ENCODE measurements at regions not wholly inside any gene's neighbourhood (a gene's known extent, or its start where the extent isn't known, plus 50 kb on each side); places are given as distances from the start of the nearest gene placed in this dataset.

- TF ChIP-seq, protein P1, sequence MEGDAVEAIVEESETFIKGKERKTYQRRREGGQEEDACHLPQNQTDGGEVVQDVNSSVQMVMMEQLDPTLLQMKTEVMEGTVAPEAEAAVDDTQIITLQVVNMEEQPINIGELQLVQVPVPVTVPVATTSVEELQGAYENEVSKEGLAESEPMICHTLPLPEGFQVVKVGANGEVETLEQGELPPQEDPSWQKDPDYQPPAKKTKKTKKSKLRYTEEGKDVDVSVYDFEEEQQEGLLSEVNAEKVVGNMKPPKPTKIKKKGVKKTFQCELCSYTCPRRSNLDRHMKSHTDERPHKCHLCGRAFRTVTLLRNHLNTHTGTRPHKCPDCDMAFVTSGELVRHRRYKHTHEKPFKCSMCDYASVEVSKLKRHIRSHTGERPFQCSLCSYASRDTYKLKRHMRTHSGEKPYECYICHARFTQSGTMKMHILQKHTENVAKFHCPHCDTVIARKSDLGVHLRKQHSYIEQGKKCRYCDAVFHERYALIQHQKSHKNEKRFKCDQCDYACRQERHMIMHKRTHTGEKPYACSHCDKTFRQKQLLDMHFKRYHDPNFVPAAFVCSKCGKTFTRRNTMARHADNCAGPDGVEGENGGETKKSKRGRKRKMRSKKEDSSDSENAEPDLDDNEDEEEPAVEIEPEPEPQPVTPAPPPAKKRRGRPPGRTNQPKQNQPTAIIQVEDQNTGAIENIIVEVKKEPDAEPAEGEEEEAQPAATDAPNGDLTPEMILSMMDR (conservative IDR thresholded peaks at IDR 0.05), result no peak
- no peak for TF ChIP-seq ZFX (IDR thresholded peaks at IDR 0.05)
Measured at GRCh38 chr7:47639495-47640110, 57.7 kb upstream of the TNS3 start.

All from C4-2B (cell line).